Esophagus muscularis mucosa (tissue), 4 donors: ENCODE measurements at regions not wholly inside any gene's neighbourhood (a gene's known extent, or its start where the extent isn't known, plus 50 kb on each side); places are given as distances from the start of the nearest gene placed in this dataset.

Experiments
- DNase-seq: peaks from one replicate; pipeline ENCODE4 v3.0.0-alpha.2; 2017; ENCODE audit errors: extremely low spot score
- H3K27ac ChIP-seq, 4 donors: fragments of 200-600 bp; sonication (generic); replicated peaks in 1 of 4; 1 replicate in 3 of 4; 2 replicates in 1 of 4; pipeline ENCODE4 v1.5.1; 2016 to 2019; ENCODE audit warnings: mild to moderate bottlenecking in 1 of 4
- H3K27me3 ChIP-seq, 4 donors: fragments of 200-600 bp; sonication (generic); one replicate each; pipeline versions ENCODE4 v1.5.1 to v1.6.0; 2016 to 2019
- H3K36me3 ChIP-seq, 4 donors: fragments of 200-600 bp; sonication (generic); one replicate each; pipeline ENCODE4 v1.5.1; 2016 to 2019
- H3K4me1 ChIP-seq, 4 donors: fragments of 200-600 bp; sonication (generic); one replicate each; pipeline ENCODE4 v1.5.1; 2016 to 2019
- H3K4me3 ChIP-seq, 4 donors: fragments of 200-600 bp; sonication (generic); 1 replicate in 2 of 4; 2 replicates in 2 of 4; pipeline ENCODE4 v1.5.1; 2016 to 2019; ENCODE audit warnings: mild to moderate bottlenecking in 4 of 4, moderate library complexity in 1 of 4
- H3K9me3 ChIP-seq, 4 donors: fragments of 200-600 bp; sonication (generic); 1 replicate in 3 of 4; 2 replicates in 1 of 4; pipeline ENCODE4 v1.5.1; 2016 to 2019
- CTCF ChIP-seq, 3 experiments: fragments of 200-600 bp in 2 of 3; fragments of 450-650 bp in 1 of 3; sonication (generic) in 2 of 3; IDR thresholded peaks; one replicate each; pipeline ENCODE4 v1.5.1; 2017 to 2019; ENCODE audit warnings: antibody characterized with exemption in 3 of 3, mild to moderate bottlenecking in 2 of 3, moderate library complexity in 1 of 3
- EP300 ChIP-seq: sonication (generic); formaldehyde crosslinking; IDR thresholded peaks from one replicate; pipeline ENCODE4 v1.6.1; 2017; ENCODE audit warnings: antibody characterized with exemption
- POLR2A ChIP-seq: fragments of 450-650 bp; IDR thresholded peaks from one replicate; pipeline ENCODE4 v1.6.1; 2017; ENCODE audit warnings: antibody characterized with exemption, moderate library complexity, mild to moderate bottlenecking, low read depth
- POLR2AphosphoS5 ChIP-seq, 2 donors: sonication (generic); formaldehyde crosslinking; IDR thresholded peaks; one replicate each; pipeline ENCODE4 v1.6.1; 2017; ENCODE audit warnings: antibody characterized with exemption in 2 of 2
- WGBS: methylation state at CpG from one replicate; pipeline ENCODE4 v1.1.5; 2018; 5-methylcytosine and 5-hydroxymethylcytosine counted together
- intact Hi-C: fragments of 100-400 bp; cut with DNase I; formaldehyde crosslinking; loops from one replicate; pipeline ENCODE4 v1.15.1; 2023

GRCh38 chr2:77633601-77634000 is 111.4 kb upstream of the LRRTM4 start:
- no peaks in the 10 kb centered on the region for H3K36me3 ChIP-seq
- DNase-seq, result no peak
- H3K4me3 ChIP-seq, result no peak overlapping the region
- no peak for TF ChIP-seq POLR2A
- TF ChIP-seq EP300, result no peak
- no peak for TF ChIP-seq CTCF (IDR thresholded peaks at IDR 0.05)
- no peak for TF ChIP-seq POLR2AphosphoS5 (IDR thresholded peaks at IDR 0.05)
- H3K27ac ChIP-seq, result no peak overlapping the region
- WGBS, result 76% methylated on average over 2 of the region's 2 CpGs
- no peaks in the 10 kb centered on the region for H3K9me3 ChIP-seq
- intact Hi-C loops, result no loop called here
- H3K4me1 ChIP-seq, result no peaks in the 10 kb centered on the region
- H3K27me3 ChIP-seq, result no peaks in the 10 kb centered on the region

- no peaks in the 10 kb centered on the region for H3K4me1 ChIP-seq
- no peak for DNase-seq
- no peak overlapping the region for H3K4me3 ChIP-seq
- H3K36me3 ChIP-seq, result no peaks in the 10 kb centered on the region
- no peaks in the 10 kb centered on the region for H3K27me3 ChIP-seq
- 87% methylated on average over 1 of the region's 1 CpG for WGBS
- intact Hi-C loops, result no loop called here
- TF ChIP-seq POLR2A, result no peak
- TF ChIP-seq EP300, result no peak
- TF ChIP-seq POLR2AphosphoS5 (IDR thresholded peaks at IDR 0.05), result no peak
- no peak for TF ChIP-seq CTCF (IDR thresholded peaks at IDR 0.05)
- H3K27ac ChIP-seq, result no peak overlapping the region
- peaks cover 0 to 21% (median 20%) of the 10 kb centered on the region in 4 donors for H3K9me3 ChIP-seq
These were observed 118.7 kb upstream of the LRRTM4 start for GRCh38 chr2:77640924-77641323.

- intact Hi-C loops, result no loop called here
- no peaks in the 10 kb centered on the region for H3K27me3 ChIP-seq
- no peak for DNase-seq
- H3K9me3 ChIP-seq, result peaks cover 0 to 21% (median 20%) of the 10 kb centered on the region in 4 donors
- no peak overlapping the region for H3K27ac ChIP-seq
- no peaks in the 10 kb centered on the region for H3K36me3 ChIP-seq
- 89% methylated on average over 1 of the region's 1 CpG for WGBS
- H3K4me1 ChIP-seq, result no peaks in the 10 kb centered on the region
- no peak for TF ChIP-seq POLR2A
- TF ChIP-seq EP300, result no peak
- no peak for TF ChIP-seq CTCF (IDR thresholded peaks at IDR 0.05)
- no peak for TF ChIP-seq POLR2AphosphoS5 (IDR thresholded peaks at IDR 0.05)
- H3K4me3 ChIP-seq, result no peak overlapping the region
These were observed 120.2 kb upstream of the LRRTM4 start for GRCh38 chr2:77642339-77642738.

GRCh38 chr2:77649856-77650255 is 127.7 kb upstream of the LRRTM4 start:
- Histone ChIP-seq H3K4me3 (no peak overlapping the region), H3K27ac (no peak overlapping the region), H3K9me3 (no peaks in the 10 kb centered on the region), H3K4me1 (no peaks in the 10 kb centered on the region), H3K27me3 (no peaks in the 10 kb centered on the region), H3K36me3 (no peaks in the 10 kb centered on the region)
- DNase-seq, result no peak
- 52% methylated on average over 1 of the region's 1 CpG for WGBS
- no peak for TF ChIP-seq POLR2A
- no peak for TF ChIP-seq CTCF (IDR thresholded peaks at IDR 0.05)
- TF ChIP-seq POLR2AphosphoS5 (IDR thresholded peaks at IDR 0.05), result no peak
- TF ChIP-seq EP300, result no peak
- intact Hi-C loops, result no loop called here

GRCh38 chr2:77652499-77652898 is 130.3 kb upstream of the LRRTM4 start:
- Histone ChIP-seq H3K27ac (no peak overlapping the region), H3K4me1 (no peaks in the 10 kb centered on the region), H3K4me3 (no peak overlapping the region), H3K36me3 (no peaks in the 10 kb centered on the region), H3K9me3 (no peaks in the 10 kb centered on the region), H3K27me3 (no peaks in the 10 kb centered on the region)
- intact Hi-C loops, result no loop called here
- DNase-seq, result no peak
- TF ChIP-seq CTCF (IDR thresholded peaks at IDR 0.05), result no peak
- no peak for TF ChIP-seq POLR2A
- 76% methylated on average over 2 of the region's 2 CpGs for WGBS
